HepG2 (cell line): ENCODE measurements at regions not wholly inside any gene's neighbourhood (a gene's known extent, or its start where the extent isn't known, plus 50 kb on each side); places are given as distances from the start of the nearest gene placed in this dataset.

ENCODE experiments used
- ATAC-seq: fragments of 200-7000 bp; cut with Tn5 transposase; 3 replicates; pipeline ENCODE4 v1.9.1; 2020; ENCODE audit warnings: mild to moderate bottlenecking, moderate library complexity
- BruUV-seq: library from RNA; stranded (reverse); fragments of 400-500 nt; replicated peaks from 2 replicates; lab custom pipeline; 2021; lab: Mats Ljungman, UMichigan
- CTCF ChIA-PET: fragments of 300-600 bp; formaldehyde crosslinking; extraction: SDS; loops from one replicate; lab custom pipeline; 2021; ENCODE audit warnings: low total read pairs, inconsistent platforms, low intra/inter-chr PET ratio; lab: Yijun Ruan, JAX
- POLR2A ChIA-PET: fragments of 350-600 bp; sonication (Branson Sonifier 250); formaldehyde crosslinking; loops from one replicate; lab custom pipeline; 2020; ENCODE audit warnings: antibody characterized with exemption, inconsistent platforms; lab: Yijun Ruan, JAX
- DNase-seq: peaks from one replicate; pipeline ENCODE4 v3.0.0-alpha.2; 2015; ENCODE audit warnings: low spot score
- FAIRE-seq: peaks from 3 replicates; lab custom pipeline; 2011; peaks lifted over from hg19 to GRCh38; lab: Jason Lieb, UNC
- H2AFZ ChIP-seq: one replicate; pipeline ENCODE4 v1.6.1; 2011; ENCODE audit warnings: low read length, inconsistent platforms
- H3K27ac ChIP-seq: fragments of 300-600 bp; 3 replicates; pipeline ENCODE4 v1.8.0; 2011; ENCODE audit warnings: mixed run types, mild to moderate bottlenecking, mixed read lengths, low read length, inconsistent platforms; ENCODE audit not compliant: insufficient read depth; ENCODE audit errors: extremely low read length
- H3K27me3 ChIP-seq, 2 experiments: fragments of 200-600 bp in 1 of 2; 2 replicates in 1 of 2; 3 replicates in 1 of 2; pipeline versions ENCODE4 v1.6.0 to v1.8.0; 2011; ENCODE audit warnings: low read length in 2 of 2, mild to moderate bottlenecking in 2 of 2, moderate library complexity in 2 of 2, inconsistent platforms in 1 of 2; ENCODE audit not compliant: insufficient read depth in 2 of 2, control insufficient read depth in 1 of 2
- H3K36me3 ChIP-seq, 2 experiments: fragments of 200-600 bp in 1 of 2; replicated peaks in 1 of 2; 2 replicates in 1 of 2; 3 replicates in 1 of 2; pipeline versions ENCODE4 v1.5.1 to v1.8.0; 2011; ENCODE audit warnings: low read length in 2 of 2, inconsistent platforms in 1 of 2; ENCODE audit not compliant: insufficient read depth in 2 of 2, control insufficient read depth in 1 of 2
- H3K4me1 ChIP-seq: 2 replicates; pipeline ENCODE4 v1.5.1; 2012; ENCODE audit warnings: low read length, inconsistent platforms; ENCODE audit not compliant: insufficient read depth
- H3K4me2 ChIP-seq: 2 replicates; pipeline ENCODE4 v1.6.0; 2011; ENCODE audit warnings: low read depth, low read length, inconsistent platforms
- H3K4me3 ChIP-seq, 3 experiments: fragments of 200-600 bp in 1 of 3; sonication (generic), shearing (Covaris generic) in 1 of 3; replicated peaks in 1 of 3; 2 replicates each; pipeline ENCODE4 v1.5.1; 2011 to 2016; ENCODE audit warnings: low read length in 3 of 3, inconsistent platforms in 2 of 3, low read depth in 2 of 3, mild to moderate bottlenecking in 2 of 3, control low read depth in 1 of 3, mixed read lengths in 1 of 3; ENCODE audit not compliant: insufficient read depth in 1 of 3
- H3K79me2 ChIP-seq: one replicate; pipeline ENCODE4 v1.6.1; 2011; ENCODE audit warnings: low read length, inconsistent platforms; ENCODE audit not compliant: insufficient read depth
- H3K9ac ChIP-seq: 2 replicates; pipeline ENCODE4 v1.6.0; 2011; ENCODE audit warnings: mild to moderate bottlenecking, low read depth, low read length, inconsistent platforms; ENCODE audit not compliant: insufficient read depth
- H3K9me3 ChIP-seq: 2 replicates; pipeline ENCODE4 v1.5.1; 2012; ENCODE audit warnings: mild to moderate bottlenecking, low read length
- H4K20me1 ChIP-seq: 2 replicates; pipeline ENCODE4 v1.6.0; 2011; ENCODE audit warnings: inconsistent platforms, mild to moderate bottlenecking, low read length, moderate library complexity; ENCODE audit not compliant: insufficient read depth
- ARNT2 ChIP-seq: sonication (generic); formaldehyde crosslinking; IDR thresholded peaks from 2 replicates; pipeline ENCODE4 v1.8.0; 2022; ENCODE audit warnings: mild to moderate bottlenecking, low read depth, missing genetic modification reagents, moderate library complexity
- BHLHE40 ChIP-seq: IDR thresholded peaks from 2 replicates; pipeline ENCODE4 v1.6.1; 2011; ENCODE audit warnings: low read length, improper control_type of control experiment
- CREBL2 ChIP-seq: sonication (generic); formaldehyde crosslinking; IDR thresholded peaks from 2 replicates; pipeline ENCODE4 v1.8.1; 2023; ENCODE audit warnings: missing genetic modification reagents, mild to moderate bottlenecking, borderline replicate concordance
- ERF ChIP-seq: IDR thresholded peaks from 2 replicates; pipeline ENCODE4 v1.6.1; 2018; ENCODE audit warnings: missing biosample characterization, missing genetic modification reagents
- GZF1 ChIP-seq: sonication (generic); formaldehyde crosslinking; IDR thresholded peaks from 2 replicates; pipeline ENCODE4 v1.5.1; 2020; ENCODE audit warnings: mild to moderate bottlenecking, missing genetic modification reagents
- KDM1A ChIP-seq: IDR thresholded peaks from 2 replicates; pipeline ENCODE4 v1.6.1; 2016; ENCODE audit warnings: missing compliant biosample characterization
- NFIC ChIP-seq: IDR thresholded peaks from 2 replicates; pipeline ENCODE4 v1.6.1; 2012; ENCODE audit warnings: mild to moderate bottlenecking, low read length, inconsistent platforms
- ZNF468 ChIP-seq: sonication (generic); formaldehyde crosslinking; IDR thresholded peaks from 2 replicates; pipeline ENCODE4 v1.8.0; 2022; ENCODE audit warnings: mild to moderate bottlenecking, moderate library complexity, missing genetic modification reagents
- WGBS: methylation state at CpG from one replicate; pipeline ENCODE4 v1.1.6; 2017; ENCODE audit warnings: low lambda C conversion rate; 5-methylcytosine and 5-hydroxymethylcytosine counted together
- in situ Hi-C: cut with HindIII; loops from 2 replicates; pipeline ENCODE4 v1.10.0; 2017; ENCODE audit warnings: low pct_unique_long_range_greater_than_20kb; ENCODE audit not compliant: extremely low pct_ligation_motif_present
- intact Hi-C: fragments of 100-400 bp; cut with micrococcal nuclease; formaldehyde crosslinking; loops from one replicate; pipeline ENCODE4 v1.10.0; 2022; ENCODE audit not compliant: unreplicated experiment
- TF ChIP-seq, protein P1 (sequence below): sonication (generic); formaldehyde crosslinking; IDR thresholded peaks from 2 replicates; pipeline ENCODE4 v1.5.0; 2020; ENCODE audit warnings: missing genetic modification reagents

DNA sequence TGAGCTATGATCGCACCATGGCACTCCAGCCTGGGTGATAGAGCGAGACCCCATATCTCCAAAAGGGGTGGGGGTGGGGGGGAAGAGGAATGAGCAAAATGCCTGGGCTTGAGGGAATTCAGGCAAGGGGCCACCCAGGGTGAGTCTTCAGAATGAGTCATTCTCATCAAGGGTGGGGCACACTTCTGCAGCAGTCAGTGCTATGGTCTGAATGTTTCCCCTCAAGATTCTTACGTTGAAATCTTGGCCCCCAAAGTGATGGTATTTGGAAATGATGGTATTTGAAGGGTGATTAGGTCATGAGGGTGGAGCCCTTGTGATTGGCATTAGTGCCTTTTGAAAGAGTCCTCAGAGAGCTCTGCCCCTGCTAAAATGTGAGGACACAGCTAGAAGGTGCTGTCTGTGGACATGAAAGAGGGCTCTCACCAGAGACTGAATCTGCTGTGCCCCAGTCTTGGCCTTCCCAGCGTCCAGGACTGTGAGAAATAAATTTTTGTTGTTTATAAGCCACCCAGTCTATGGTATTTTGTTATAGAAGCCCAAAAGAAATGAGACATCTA, 86.4 kb upstream of the THY1 start (continued):
- TF ChIP-seq, protein P1, sequence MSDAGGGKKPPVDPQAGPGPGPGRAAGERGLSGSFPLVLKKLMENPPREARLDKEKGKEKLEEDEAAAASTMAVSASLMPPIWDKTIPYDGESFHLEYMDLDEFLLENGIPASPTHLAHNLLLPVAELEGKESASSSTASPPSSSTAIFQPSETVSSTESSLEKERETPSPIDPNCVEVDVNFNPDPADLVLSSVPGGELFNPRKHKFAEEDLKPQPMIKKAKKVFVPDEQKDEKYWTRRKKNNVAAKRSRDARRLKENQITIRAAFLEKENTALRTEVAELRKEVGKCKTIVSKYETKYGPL (CRISPR knock-in tag): no peak
- TF ChIP-seq GZF1 (CRISPR knock-in tag) (no peak), KDM1A (CRISPR knock-in tag) (no peak), ARNT2 (CRISPR knock-in tag) (no peak)
- TF ChIP-seq, all 625 proteins: peak for 0

DNA sequence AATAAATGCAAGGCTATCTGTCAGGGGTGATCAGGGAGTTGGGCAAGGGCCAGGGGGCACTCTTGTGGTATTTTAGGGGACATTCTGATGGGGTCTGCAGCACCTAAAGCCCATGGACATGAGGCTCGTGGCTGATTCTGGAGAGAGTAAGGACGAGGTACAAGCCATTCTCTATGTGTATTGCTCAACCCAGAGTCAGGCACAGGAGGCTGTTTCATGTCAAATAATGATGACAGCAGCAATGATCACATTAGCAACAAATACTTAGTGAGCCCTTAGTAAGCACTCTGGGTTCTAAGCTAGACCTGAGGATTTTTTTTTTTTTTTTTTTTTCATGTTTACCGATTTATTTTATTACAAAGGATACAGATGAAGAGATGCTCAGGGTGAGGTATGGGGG, 83.5 kb upstream of the THY1 start:
- Histone ChIP-seq H3K36me3 (no peaks in the 10 kb centered on the region), H3K79me2 (no peaks in the 10 kb centered on the region), H3K9me3 (no peaks in the 10 kb centered on the region), H4K20me1 (no peaks in the 10 kb centered on the region), H3K27ac (no peak overlapping the region), H3K4me3 (no peak overlapping the region), H3K4me1 (no peaks in the 10 kb centered on the region), H3K9ac (no peak overlapping the region), H3K4me2 (no peak overlapping the region), H2AFZ (no peak overlapping the region), H3K27me3 (peaks cover 1 to 13% of the 10 kb centered on the region in 2 experiments; a peak in 3 of 5 replicates)
- WGBS: 44% methylated on average over 2 of the region's 3 CpGs
- ATAC-seq (no peak), DNase-seq (no peak), FAIRE-seq (no peak)
- ChIA-PET POLR2A (no interaction called here), CTCF (no interaction called here)
- in situ Hi-C loops: no loop called here
- intact Hi-C loops: no loop called here
- BruUV-seq: no TSS peak
- no peak for TF ChIP-seq ERF
- TF ChIP-seq CREBL2 (CRISPR knock-in tag): no peak
- TF ChIP-seq ZNF468 (CRISPR knock-in tag): no peak
- TF ChIP-seq NFIC: no peak
- no peak for TF ChIP-seq BHLHE40
